ENCODE measurements at regions not wholly inside any gene's neighbourhood (a gene's known extent, or its start where the extent isn't known, plus 50 kb on each side); places are given as distances from the start of the nearest gene placed in this dataset.

GRCh38 chr18:32542221-32542798 is 71.6 kb upstream of the GAREM1 start:
- DNase-seq = no peak

GRCh38 chr18:32530947-32531651 is 60.4 kb upstream of the GAREM1 start:
- DNase-seq = no peak

- no peak for DNase-seq
Observed at GRCh38 chr18:32529722-32530420, 59.2 kb upstream of the GAREM1 start.

GRCh38 chr18:32520771-32521170 is 50.1 kb upstream of the GAREM1 start:
- DNase-seq = no peak

All from NCI-H524 treated with DMSO at 0.1 percent for 48 hours (cell line).